Left colon (tissue), 2 donors: ENCODE measurements at regions not wholly inside any gene's neighbourhood (a gene's known extent, or its start where the extent isn't known, plus 50 kb on each side); places are given as distances from the start of the nearest gene placed in this dataset.
A peak's percentile ranks its signal among the peaks of the same experiment; 100 is the strongest.
"Not testable (repeated sequence)": the region's sequence is repeated elsewhere in the genome, so short reads cannot be mapped to it uniquely, and the experiment has no call there.

ENCODE experiments used
- ATAC-seq: fragments of 200-7000 bp; cut with Tn5 transposase; one replicate; pipeline ENCODE4 v1.9.1; 2020; ENCODE audit warnings: mild to moderate bottlenecking, moderate library complexity
- DNase-seq, 2 donors: peaks; one replicate each; pipeline ENCODE4 v3.0.0-alpha.2; 2020
- intact Hi-C, 2 donors: fragments of 100-400 bp; cut with DNase I in 1 of 2; cut with micrococcal nuclease in 1 of 2; formaldehyde crosslinking; loops; one replicate each; pipeline versions ENCODE4 v1.11.2 to v1.14.0; 2022; cut with DNase I, micrococcal nuclease
- donor health status: DM: no; HTN: no; CAD: no.
- donor health status: DM: yes; HTN: yes; CAD: no.

DNA sequence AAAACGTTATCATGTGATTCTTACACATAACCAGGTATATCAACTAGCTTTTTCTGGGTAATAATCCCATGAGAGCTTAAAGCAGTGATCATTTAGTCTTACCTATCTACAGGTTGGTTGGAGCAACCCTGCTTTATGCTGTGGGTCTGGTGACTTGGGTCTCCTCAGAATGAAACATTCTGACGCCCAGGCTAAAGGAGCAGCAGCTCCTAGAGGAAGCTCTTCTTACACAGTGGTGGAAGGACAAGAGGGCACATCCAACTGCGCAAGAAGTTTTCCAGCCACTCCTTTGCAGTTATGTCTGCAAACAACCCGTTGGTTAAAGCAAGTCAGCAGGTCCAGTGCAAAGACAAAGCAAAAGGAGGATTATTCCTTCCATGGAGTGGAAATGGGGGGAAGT, 377.5 kb downstream of the EDEM1 start:
- ATAC-seq (no peak), DNase-seq (no peak)
- intact Hi-C loops = no loop called here

DNA sequence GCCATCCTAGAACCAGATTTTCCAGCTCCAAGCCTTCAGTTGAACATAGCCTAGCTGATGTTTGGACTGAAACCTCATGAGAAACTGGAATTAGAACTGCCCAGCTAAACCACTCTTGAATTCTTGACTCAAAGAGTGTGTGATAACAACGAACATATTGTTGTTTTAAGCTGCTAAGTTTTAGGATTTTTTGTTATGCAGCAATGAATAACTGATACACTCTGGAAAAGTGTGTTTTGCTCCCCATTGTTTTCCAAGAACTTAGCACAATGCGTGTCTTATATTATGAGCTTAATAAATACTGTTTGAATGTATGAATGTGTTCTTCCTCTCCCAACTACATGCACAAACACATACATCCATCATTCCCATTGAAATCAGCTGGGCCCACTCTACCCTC, 379.6 kb downstream of the EDEM1 start:
- ATAC-seq (no peak), DNase-seq (no peak)
- intact Hi-C loops = no loop called here

DNA sequence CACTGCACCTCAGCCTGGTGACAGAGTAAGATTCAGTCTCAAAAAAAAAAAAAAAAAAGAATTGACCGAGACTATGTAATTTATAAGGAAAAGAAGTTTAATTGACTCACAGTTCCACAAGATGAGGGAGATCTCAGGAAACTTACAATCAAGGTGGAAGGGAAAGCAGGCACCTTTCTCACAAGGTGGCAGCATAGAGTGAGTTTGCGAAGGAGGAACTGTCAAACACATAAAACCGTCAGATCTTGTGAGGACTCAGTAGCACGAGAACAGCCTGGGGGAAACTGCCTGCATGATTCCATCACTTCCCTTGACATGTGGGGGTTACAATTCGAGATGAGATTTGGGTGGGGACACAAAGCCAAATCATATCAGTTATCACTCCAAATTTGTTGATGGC, 380.9 kb downstream of the EDEM1 start:
- intact Hi-C loops = no loop called here
- DNase-seq = peak; percentile 34 to 41
- ATAC-seq = peak; percentile 94

DNA sequence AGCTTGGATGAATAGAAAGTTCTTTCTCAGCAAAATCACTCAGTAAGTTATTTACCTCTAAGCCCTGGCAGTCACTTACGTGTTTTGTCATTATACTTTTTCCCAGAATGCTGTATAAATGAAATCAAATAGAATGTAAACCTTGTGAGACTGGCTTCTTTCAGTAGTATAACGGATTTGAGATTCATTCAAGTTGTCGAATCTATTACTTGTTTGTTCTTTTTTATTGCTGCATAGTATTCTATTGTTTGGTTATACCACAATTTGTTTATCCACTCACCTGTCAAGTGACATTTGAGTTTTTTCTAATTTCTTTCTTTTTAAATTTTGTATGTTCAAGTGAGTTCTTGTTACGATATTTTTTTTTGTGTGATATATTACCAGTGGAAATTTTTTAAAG, 381.6 kb downstream of the EDEM1 start:
- DNase-seq = no peak
- no peak for ATAC-seq
- intact Hi-C loops = no loop called here

DNA sequence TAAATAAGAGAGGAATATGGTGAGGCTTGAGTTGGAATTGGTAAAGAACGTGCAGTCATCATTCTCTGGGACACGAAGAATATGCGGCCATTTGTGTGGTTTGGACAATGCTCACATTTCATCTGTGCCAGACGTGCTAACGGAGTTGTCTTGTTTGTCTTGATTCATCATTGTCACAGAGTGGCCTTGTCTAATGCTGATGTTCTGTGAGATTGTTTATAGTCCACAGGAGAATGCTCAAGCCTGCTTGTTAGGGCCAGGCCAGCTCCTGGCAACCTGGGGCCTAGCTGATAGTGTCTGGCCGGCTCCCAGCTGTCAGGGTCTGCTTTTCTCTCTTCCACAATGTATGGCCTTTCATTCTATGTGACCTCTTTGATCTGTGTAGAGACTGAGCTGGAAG, 384.7 kb downstream of the EDEM1 start:
- DNase-seq (no peak), ATAC-seq (no peak)
- intact Hi-C loops = no loop called here

DNA sequence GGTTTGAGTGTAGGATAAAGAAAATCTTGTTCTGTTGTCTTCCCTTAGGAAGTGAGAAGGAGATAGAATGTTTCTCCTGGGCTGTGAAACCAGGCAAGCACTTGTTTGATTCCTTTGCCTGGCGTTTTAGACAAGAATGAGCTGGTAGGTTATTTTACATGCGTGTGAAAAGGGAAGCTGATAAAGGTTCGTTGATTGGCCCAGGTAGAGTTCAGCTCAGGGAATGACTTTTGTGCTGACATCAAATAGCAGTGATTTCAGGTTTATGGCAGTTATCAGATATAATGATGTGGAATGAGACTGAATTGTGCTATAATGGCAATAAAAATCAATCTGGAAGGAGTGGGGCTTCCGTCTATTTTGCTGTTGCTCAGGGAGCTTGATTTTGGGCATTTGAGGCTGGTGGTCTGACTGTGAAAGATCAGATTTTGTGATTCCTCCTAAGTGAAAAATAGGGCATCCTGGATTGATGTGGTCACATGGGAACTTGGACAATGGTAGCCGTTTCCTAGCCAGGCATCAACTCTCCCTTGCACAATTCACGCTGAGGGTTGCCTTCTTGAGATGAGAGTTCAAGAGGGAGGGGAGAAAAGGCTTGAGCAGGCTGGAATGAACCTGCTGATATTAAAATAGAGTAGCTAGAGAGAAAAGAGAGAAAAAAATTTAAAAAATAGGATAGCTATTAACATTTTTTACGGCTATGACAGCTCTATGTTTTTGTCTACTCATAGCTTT, 388.9 kb downstream of the EDEM1 start:
- DNase-seq = peak in 1 of 2 donors; percentile 27

DNA sequence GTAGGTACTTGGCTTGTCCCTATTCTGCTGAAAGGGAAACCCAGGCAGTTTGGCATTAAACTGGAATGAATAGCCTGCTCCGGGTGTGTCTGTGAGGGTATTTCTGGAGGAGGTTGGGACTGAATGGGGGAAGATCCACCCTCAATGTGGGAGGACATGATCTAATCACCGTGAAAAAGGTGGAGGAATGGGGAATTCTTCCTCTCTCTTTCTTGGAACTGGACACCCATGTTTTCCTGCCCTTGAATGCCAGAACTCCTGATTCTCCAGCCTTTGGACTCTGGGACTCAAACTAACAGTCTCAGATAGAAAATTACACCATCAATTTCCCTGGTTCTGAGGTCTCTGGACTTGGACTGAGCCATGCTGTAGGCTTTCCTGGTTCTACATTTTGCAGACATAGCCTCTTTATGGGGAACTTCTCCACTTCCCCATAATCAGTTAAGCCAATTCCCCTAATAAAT, 391.7 kb downstream of the EDEM1 start:
- intact Hi-C loops = no loop called here
- ATAC-seq (no peak), DNase-seq (no peak)

More for the DNA sequence above, 388.9 kb downstream of the EDEM1 start:
- intact Hi-C loops = no loop called here
- peak; percentile 99 for ATAC-seq

DNA sequence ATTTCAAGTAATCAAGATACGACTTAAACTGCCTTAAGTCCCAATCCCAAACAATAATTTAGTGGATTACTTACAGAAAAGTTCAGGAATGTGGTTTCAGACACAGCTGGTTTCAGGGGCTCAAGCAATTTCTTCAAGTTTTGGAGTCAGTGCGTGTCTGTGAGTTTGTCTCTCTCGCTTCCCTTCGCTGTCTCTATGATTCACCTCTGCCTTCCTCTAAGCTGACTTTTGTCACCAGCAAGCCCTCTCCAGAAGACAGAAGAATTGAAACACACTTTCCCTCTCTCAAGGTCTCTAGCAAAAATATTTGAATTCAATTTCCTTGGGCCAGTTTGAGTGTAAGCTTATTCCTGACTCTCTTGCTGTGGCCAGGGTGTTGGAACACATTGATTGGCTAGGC, 392.4 kb downstream of the EDEM1 start:
- no peak for ATAC-seq
- no peak for DNase-seq
- intact Hi-C loops = no loop called here

DNA sequence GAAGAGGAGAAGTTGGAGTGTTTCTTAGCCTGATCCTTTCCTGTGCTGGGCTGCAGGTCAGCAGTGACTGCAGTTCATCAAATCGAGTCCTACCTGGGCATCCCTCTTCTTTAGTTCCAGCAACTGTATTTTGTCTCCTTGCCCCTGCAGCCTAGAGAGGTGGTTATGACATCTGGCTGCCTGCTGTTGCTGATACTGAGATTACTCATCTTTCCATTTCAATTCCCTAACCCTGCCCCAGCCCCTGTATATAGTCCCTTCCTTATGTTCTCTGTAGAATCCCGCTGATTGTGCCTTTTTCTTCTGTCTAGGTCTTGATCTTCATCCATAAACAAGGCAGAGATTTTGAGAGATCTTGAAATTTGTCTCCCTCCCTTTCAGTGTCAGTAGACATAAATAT, 393.3 kb downstream of the EDEM1 start:
- DNase-seq (no peak), ATAC-seq (no peak)
- intact Hi-C loops = no loop called here

DNA sequence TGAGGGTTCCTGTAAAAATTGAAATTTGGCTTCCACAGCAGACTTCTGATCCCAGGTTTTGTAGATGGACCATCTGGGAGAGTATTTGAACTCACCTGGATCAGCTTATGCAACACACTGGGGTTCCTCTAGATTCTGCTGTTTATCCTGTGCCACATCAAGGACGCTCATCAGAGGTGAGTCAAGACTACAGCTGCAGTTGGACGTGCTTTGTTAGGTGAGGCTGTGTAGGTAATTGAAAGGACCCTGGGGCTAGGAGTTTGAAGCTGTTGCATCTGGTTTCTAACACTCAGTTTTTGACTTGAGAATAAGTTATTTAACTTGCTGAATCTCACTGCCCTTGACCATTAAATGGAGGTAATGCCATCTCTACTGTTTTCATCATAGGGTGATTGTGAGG, 394.2 kb downstream of the EDEM1 start:
- DNase-seq = no peak
- no peak for ATAC-seq
- intact Hi-C loops = no loop called here

DNA sequence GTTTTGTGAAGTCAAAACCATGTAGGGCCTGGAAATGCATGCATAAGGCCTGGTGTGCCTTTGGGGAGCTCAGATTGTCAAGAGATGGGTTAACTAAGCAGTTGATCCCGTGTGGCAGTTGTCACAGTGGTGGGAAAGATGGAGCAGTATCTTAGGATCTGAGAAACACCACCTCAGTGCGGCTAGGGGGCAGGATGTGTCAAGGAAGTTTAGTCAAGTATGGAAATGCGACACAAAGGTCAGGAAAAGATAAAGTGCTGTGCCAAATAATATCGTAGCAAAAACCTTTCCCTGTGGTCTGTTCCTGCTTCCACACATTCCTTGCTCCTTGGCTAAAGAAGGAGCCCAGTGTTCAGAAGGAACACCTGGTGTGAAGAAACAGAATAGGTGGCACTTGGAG, 396.4 kb downstream of the EDEM1 start:
- ATAC-seq = peak; percentile 87
- intact Hi-C loops = no loop called here
- DNase-seq = peak in 1 of 2 donors; percentile 36

DNA sequence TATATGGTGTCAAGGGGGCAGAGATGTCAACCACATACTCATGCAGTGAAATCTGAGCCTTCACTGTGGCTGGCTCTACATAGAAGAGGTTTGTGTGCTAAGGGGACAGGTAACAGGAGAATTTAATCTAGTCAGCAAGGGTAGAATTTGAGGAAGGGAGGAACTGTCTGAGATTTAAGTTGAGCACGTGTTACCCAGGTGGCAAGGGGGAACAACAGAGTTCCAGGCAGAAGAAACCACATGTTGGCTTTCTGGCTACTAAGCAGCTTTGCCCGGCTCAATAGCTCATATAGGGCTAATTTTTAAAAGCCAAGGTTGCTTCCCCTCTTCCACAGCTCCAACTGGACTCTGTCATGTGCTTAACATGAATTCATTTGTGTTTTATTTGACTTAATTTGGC, 397.6 kb downstream of the EDEM1 start:
- DNase-seq (no peak), ATAC-seq (no peak)
- intact Hi-C loops = no loop called here

DNA sequence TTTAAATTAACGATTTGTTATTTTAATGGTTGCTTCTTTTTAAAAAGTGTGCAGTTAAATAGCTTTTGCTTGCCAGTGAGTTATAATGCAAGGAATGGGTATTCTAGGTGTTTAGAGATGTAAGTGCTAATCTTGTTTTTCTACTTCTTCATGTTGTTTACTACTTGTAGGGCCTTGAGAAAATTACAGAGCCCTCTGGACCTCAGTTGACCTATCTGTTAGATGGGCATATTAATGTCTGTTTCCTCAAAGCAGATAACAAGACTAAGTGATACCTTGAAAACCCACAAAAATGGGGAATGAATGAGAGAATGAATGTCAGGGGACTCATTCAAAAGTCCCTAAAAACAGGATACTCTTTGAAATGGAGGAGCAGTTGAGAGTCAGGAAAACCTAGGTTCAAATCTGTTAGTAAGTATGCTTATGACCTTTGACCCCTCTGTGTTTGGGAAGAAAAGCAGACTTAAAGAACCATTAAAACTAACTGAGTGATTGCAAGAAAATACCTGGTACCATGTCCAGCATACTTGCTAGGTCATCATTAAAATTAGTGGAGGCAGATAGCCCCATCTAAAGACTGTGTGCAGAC, 419.5 kb downstream of the EDEM1 start:
- ATAC-seq = no peak

DNA sequence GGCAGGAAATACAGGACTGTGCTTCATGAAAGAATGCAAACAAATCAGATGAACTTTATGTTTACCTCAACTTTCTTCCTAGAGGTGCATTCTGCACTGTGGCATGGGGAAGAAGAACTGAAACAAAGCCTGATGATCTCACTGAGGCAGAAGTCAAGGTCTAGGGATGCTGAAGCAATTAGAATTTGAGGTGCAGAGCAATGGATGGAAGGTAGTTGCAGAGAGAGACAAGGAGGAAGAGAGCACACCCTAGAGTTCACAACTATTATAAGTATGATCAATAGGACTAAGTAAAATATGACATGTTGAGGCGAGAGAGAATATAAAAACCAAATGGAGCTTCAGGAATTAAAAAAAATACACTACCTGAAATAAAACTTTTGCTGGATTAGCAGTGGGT, 420.1 kb downstream of the EDEM1 start:
- ATAC-seq = no peak
- no peak for DNase-seq
- intact Hi-C loops = no loop called here

More for the DNA sequence above, 419.5 kb downstream of the EDEM1 start:
- intact Hi-C loops = no loop called here
- DNase-seq = no peak

DNA sequence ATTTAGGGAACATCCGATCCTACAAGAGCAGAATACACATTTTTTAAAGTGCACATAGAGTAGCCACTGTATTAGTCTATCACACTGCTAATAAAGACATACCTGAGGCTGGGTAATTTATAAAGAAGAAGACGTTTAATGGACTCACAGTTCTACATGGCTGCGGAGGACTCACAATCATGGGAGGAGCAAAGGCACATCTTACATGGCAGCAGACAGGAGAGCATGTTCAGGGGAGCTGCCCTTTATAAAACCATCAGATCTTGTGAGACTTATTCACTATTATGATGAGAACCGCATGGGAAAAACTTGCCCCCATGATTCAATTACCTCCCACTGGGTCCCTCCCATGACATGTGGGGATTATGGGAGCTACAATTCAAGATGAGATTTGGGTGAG, 421.5 kb downstream of the EDEM1 start:
- DNase-seq, ATAC-seq, intact Hi-C loops: not testable (repeated sequence)

DNA sequence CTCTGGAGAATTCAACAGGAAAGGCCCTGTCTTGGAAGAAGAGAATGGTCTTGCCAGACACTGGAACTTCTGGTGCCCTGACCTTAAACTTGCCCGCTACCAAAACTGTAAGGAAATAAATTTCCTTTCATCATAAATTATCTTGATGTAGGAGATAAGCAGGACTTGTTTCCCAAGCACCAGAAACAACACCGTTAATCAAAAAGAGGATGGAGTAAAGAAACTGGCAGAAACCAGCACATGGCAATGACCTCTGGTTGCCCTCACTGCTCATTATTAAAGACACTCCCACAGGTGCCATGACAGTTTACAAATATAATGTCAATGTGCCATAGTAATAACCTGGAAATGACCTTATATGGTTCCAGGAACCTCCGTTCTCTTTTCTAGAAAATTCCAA, 426.1 kb downstream of the EDEM1 start:
- no peak for ATAC-seq
- intact Hi-C loops = no loop called here

DNA sequence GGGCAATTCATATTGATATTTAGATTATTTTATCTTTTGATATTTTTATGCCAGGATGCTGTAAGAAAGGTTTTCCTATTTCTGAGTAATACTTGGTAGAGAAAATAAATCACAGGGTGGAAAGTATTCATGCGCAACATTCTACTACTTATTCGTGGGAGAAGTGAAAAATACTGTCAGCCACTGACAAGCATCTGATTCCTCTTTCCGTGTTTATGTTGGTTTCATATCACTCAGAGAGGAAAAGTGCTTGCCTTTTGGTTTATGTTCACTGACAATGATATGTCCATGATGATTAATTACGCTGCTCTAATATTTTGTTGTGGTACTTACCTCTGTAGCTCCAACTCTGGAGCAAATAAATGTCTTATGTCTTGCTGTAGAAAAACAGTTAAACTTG, 429.4 kb downstream of the EDEM1 start:
- DNase-seq = no peak
- intact Hi-C loops = no loop called here

More for the DNA sequence above, 426.1 kb downstream of the EDEM1 start:
- no peak for DNase-seq

DNA sequence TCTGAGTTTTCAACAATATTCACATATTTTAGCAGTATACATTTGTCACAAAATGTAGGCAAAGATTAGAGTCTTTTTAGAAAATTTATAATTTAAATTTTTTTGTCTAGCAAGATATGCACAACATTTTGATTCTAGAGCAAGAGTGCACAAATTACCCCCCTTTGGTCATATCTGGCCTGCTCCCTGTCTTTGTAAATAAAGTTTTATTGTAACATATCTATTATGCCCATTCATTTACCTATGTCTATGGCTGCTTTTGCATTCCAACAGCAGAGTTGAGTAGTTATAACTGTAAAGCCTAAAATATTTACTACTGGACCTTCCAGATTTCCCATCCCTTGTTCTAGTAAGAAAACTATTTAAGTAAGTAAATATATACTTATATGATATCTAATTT, 430.7 kb downstream of the EDEM1 start:
- ATAC-seq (no peak), DNase-seq (no peak)
- intact Hi-C loops = no loop called here

More for the DNA sequence above, 429.4 kb downstream of the EDEM1 start:
- ATAC-seq = no peak

DNA sequence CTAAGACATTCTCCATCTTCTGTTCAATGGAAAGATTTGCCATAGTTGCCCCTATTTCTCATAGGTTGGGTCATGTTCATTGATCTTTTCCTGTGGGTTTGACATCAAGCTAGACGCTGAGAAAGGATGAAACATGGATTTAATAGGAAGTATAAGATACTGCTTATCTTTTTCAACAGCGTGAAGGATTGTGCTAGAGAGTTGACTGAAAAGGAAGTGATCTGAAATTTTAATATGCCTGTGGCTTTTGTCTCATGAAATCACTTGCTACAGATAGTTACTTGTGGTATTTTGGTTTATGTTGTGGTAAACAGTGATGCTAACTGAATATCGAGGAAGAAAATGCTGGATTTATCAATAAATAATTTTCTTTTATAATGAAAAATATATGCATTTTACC, 442.9 kb downstream of the EDEM1 start:
- intact Hi-C loops = no loop called here
- ATAC-seq = no peak
- DNase-seq = no peak

DNA sequence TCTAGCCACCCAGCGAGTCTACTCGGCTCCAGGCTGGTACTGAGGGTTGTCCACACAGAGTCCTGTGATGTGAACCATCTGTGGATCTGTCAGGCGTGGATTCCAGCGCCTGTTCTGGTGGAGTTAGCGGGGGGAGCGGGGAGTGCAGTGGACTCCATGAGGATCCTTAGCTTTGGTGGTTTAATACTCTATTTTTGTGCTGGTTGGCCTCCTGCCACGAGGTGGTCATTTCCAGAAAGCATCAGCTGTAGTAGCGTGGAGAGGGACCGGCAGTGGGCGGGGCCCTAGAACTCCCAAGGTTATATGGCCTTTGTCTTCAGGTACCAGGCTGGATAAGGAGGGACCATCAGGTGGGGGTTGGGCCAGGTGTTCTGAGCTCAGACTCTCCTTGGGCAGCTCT, 446.5 kb downstream of the EDEM1 start:
- peak in 1 of 2 donors; percentile 21 for DNase-seq
- intact Hi-C loops = no loop called here
- no peak for ATAC-seq

DNA sequence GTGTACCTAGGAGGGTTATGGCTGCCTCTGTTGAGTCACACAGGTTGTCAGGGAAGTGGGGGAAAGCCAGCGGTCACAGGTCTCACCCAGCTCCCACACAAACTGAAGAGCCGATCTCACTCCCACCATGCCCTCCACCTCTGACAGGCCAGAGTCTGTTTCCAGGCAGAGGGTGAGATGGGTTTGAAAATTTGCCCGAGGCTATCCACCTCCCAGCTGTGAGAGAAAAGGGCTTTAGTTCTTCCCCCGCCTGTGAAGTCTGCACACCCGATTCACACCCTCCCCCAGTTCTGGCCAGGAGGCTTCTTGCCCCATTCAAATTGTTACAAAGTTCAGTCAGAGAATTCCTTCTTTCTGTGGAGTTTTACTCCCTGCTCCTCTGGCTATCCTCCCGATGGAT, 446.9 kb downstream of the EDEM1 start:
- ATAC-seq (no peak), DNase-seq (no peak)
- intact Hi-C loops = no loop called here
